SK-N-SH treated with all-trans-retinoic acid at 6 μM for 48 hours (cell line): ENCODE measurements at regions not wholly inside any gene's neighbourhood (a gene's known extent, or its start where the extent isn't known, plus 50 kb on each side); places are given as distances from the start of the nearest gene placed in this dataset.

ENCODE experiments used
- BACH2 ChIP-seq: fragments of 250-450 bp; sonication (Bioruptor Pico); IDR thresholded peaks from 2 replicates; pipeline ENCODE4 v1.9.0; 2021; ENCODE audit warnings: mild to moderate bottlenecking, borderline replicate concordance
- CREB5 ChIP-seq: fragments of 250-450 bp; sonication (Bioruptor Pico); IDR thresholded peaks from 2 replicates; pipeline ENCODE4 v1.5.1; 2020; ENCODE audit warnings: low read depth, mild to moderate bottlenecking, moderate library complexity
- CSDC2 ChIP-seq: fragments of 250-450 bp; sonication (Bioruptor Pico); IDR thresholded peaks from 2 replicates; pipeline ENCODE4 v1.5.0; 2020; ENCODE audit warnings: mild to moderate bottlenecking, moderate library complexity
- OSR1 ChIP-seq: fragments of 250-450 bp; sonication (Bioruptor Pico); IDR thresholded peaks from 2 replicates; pipeline ENCODE4 v1.8.0; 2022; ENCODE audit warnings: moderate library complexity, mild to moderate bottlenecking, inconsistent platforms
- PATZ1 ChIP-seq: fragments of 250-450 bp; sonication (Bioruptor Pico); IDR thresholded peaks from 2 replicates; pipeline ENCODE4 v1.8.0; 2020; ENCODE audit warnings: mild to moderate bottlenecking, moderate library complexity, borderline replicate concordance
- PPARA ChIP-seq: fragments of 250-450 bp; sonication (Bioruptor Pico); IDR thresholded peaks from 2 replicates; pipeline ENCODE4 v1.5.0; 2020; ENCODE audit warnings: mild to moderate bottlenecking, borderline replicate concordance
- TOX ChIP-seq: fragments of 250-450 bp; sonication (Bioruptor Pico); IDR thresholded peaks from 2 replicates; pipeline ENCODE4 v1.8.0; 2021; ENCODE audit warnings: mild to moderate bottlenecking, moderate library complexity, borderline replicate concordance

DNA sequence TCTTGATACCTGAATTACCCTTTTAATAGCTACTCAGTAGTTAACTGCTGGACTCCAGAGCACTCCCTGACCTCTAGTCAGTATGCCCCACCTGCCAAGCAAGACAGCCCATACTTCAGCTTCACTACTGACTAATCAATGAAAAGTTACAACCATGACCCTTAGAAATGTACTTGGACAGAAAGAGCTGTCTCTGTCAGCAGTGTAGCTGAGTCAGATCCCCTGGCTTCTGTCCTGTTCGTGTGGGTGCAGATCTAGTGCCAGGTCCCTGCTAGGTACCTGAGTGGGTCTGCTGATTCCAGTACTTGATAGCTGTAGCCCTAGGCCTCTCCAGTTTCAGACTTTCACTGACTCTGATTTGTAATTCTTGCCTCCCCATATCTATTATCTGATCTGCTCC, 265.8 kb upstream of the POU2AF2 start:
- TF ChIP-seq TOX (CRISPR knock-in tag) (no peak), BACH2 (CRISPR knock-in tag) (no peak), PATZ1 (no peak), CSDC2 (CRISPR knock-in tag) (no peak), OSR1 (no peak), PPARA (CRISPR knock-in tag) (no peak), CREB5 (no peak)
